PC-3 (cell line): ENCODE measurements at regions not wholly inside any gene's neighbourhood (a gene's known extent, or its start where the extent isn't known, plus 50 kb on each side); places are given as distances from the start of the nearest gene placed in this dataset.

Experiments used
- EZH2 ChIP-seq: fragments of 300-600 bp; sonication (generic); IDR thresholded peaks from one replicate; pipeline ENCODE4 v1.6.1; 2017; ENCODE audit warnings: antibody characterized with exemption, mild to moderate bottlenecking, low read length; ENCODE audit not compliant: unreplicated experiment
- EZH2phosphoT487 ChIP-seq: fragments of 300-600 bp; sonication (generic); IDR thresholded peaks from 2 replicates; pipeline ENCODE4 v1.6.1; 2018; ENCODE audit warnings: mild to moderate bottlenecking, antibody characterized with exemption, low read length, borderline replicate concordance
- TF ChIP-seq, protein P1 (sequence below): fragments of 300-600 bp; sonication (generic); conservative IDR thresholded peaks from 2 replicates; pipeline ENCODE4 v1.5.1; 2017; ENCODE audit warnings: antibody characterized with exemption, low read depth, mild to moderate bottlenecking, low read length

GRCh38 chr22:22076932-22077703 lies 94.5 kb upstream of the TOP3B start:
- TF ChIP-seq, protein P1, sequence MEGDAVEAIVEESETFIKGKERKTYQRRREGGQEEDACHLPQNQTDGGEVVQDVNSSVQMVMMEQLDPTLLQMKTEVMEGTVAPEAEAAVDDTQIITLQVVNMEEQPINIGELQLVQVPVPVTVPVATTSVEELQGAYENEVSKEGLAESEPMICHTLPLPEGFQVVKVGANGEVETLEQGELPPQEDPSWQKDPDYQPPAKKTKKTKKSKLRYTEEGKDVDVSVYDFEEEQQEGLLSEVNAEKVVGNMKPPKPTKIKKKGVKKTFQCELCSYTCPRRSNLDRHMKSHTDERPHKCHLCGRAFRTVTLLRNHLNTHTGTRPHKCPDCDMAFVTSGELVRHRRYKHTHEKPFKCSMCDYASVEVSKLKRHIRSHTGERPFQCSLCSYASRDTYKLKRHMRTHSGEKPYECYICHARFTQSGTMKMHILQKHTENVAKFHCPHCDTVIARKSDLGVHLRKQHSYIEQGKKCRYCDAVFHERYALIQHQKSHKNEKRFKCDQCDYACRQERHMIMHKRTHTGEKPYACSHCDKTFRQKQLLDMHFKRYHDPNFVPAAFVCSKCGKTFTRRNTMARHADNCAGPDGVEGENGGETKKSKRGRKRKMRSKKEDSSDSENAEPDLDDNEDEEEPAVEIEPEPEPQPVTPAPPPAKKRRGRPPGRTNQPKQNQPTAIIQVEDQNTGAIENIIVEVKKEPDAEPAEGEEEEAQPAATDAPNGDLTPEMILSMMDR: no peak
- no peak for TF ChIP-seq EZH2
- TF ChIP-seq EZH2phosphoT487: no peak
